ENCODE measurements at regions not wholly inside any gene's neighbourhood (a gene's known extent, or its start where the extent isn't known, plus 50 kb on each side); places are given as distances from the start of the nearest gene placed in this dataset.

DNA sequence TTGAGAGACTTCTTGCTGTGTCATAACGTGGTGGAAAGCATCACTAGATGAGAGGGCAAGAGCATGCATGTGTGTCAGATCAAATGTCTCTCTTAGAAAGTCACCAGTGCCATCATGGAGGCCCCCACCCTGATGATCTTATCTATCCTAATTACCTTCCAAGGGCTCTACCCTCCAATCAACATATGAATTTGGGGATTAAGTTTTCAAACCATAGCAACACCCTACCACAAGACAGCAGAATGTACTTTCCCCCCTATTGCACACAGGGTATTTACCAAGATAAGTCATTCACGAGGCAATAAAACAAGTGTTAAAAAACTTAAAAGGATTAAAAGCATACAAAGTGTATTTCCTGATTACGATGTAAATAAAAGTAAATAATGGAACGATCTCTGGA is 515.6 kb downstream of the LMO4 start:
- no peak for DNase-seq (ENCODE audit: low read depth)
- TF ChIP-seq, protein P1, sequence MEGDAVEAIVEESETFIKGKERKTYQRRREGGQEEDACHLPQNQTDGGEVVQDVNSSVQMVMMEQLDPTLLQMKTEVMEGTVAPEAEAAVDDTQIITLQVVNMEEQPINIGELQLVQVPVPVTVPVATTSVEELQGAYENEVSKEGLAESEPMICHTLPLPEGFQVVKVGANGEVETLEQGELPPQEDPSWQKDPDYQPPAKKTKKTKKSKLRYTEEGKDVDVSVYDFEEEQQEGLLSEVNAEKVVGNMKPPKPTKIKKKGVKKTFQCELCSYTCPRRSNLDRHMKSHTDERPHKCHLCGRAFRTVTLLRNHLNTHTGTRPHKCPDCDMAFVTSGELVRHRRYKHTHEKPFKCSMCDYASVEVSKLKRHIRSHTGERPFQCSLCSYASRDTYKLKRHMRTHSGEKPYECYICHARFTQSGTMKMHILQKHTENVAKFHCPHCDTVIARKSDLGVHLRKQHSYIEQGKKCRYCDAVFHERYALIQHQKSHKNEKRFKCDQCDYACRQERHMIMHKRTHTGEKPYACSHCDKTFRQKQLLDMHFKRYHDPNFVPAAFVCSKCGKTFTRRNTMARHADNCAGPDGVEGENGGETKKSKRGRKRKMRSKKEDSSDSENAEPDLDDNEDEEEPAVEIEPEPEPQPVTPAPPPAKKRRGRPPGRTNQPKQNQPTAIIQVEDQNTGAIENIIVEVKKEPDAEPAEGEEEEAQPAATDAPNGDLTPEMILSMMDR (IDR thresholded peaks at IDR 0.05; ENCODE audit: insufficient read depth, low read length) = no peak
- H3K4me3 ChIP-seq (ENCODE audit: low read depth, low read length) = no peak overlapping the region

DNA sequence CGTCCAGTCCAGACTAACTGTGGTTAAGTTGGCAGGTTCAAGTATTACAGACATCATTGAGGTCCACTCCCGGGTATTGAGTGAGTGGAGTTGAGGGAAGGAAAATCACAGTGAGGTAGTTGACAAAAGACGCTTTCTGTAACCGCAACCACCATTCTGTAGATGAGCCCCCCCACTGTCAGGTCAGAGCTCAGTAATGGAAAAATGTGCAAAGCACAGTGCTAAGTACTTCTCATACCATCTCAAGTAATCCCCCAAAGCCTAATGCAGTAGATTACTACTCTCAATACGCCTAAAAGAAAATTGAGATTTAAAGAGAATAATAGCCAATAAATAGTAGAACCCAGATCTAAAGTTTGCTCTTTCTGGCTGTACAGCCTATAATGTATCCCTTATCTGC is 522.8 kb downstream of the LMO4 start:
- TF ChIP-seq, protein P1 (IDR thresholded peaks at IDR 0.05; ENCODE audit: insufficient read depth, low read length) = no peak
- H3K4me3 ChIP-seq (ENCODE audit: low read depth, low read length) = no peak overlapping the region
- no peak for DNase-seq (ENCODE audit: low read depth)

DNA sequence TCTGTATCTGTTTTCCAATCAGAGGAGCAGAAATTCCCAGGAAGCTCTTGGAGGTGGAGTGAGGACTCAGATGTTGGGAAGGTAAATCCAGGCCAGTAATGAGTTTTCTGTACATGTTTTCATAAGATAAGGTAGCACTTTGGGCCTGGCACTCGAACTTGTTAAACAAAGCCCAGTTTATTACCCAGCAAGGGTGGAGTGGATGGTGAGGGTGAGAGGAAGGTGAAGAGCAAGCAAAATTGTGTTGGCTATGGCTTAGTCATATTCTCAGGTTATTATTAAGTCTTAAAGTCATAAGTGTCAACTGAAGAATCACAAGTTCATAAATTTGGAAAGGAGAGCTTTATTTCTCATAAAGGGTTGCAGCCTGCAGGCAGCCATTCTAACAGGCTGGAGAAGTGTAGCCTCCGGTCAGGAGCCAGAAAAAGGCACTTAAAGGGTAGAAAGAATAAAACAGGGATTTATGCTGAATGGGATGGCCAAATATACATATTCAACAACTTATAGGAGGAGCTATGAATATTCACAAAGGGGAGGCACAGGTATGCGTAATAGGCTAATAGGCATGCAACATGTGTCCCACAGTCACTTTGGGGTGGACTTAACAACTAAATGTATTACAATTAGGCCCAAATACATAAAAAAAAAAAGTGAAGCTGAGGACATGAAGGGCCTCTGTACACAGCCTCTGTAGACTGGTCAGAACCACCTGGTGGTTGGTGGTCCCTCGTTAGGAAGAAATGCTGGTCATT is 523.9 kb downstream of the LMO4 start:
- DNase-seq (ENCODE audit: low read depth) = no peak
- TF ChIP-seq, protein P1 (IDR thresholded peaks at IDR 0.05; ENCODE audit: insufficient read depth, low read length) = no peak
- H3K4me3 ChIP-seq (ENCODE audit: low read depth, low read length) = no peak overlapping the region

DNA sequence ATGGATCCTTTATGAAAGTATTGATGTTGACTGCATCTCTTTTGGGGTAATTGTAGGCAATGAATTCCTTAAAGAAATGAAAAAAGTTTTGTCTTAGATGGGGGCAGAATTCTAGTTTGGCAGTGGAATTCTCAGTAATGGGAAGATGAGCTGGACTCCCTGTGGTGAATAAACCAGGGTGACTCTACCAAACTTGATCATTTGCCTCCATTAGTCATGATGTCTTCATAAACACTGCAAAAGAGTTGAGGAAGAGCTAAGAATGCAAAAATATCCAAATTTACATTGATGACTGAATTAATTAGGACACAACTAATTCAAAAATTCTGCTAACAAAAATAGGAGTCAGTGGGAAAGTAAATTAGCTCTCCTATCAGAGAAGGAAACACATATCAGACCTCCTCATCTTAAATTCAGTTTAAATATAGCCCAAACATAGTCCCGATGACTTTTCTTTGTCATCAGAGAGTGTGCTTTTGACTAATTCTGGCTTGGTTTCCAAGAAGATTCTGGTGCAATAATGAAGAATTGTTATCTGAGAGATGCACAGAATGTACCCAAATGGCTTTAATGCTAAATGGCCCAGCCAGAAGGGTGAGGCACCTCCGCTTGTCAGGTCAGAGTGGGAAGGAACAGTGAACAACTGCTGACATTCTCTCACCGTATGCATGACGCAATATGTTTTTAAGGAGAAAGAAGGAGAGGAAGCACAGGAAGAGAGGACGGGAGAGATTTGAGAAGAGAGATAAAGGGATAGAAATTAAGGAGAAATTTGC is 525.1 kb downstream of the LMO4 start:
- H3K4me3 ChIP-seq (ENCODE audit: low read depth, low read length) = no peak overlapping the region
- DNase-seq (ENCODE audit: low read depth) = peak; percentile 67
- TF ChIP-seq, protein P1 (IDR thresholded peaks at IDR 0.05; ENCODE audit: insufficient read depth, low read length) = no peak

DNA sequence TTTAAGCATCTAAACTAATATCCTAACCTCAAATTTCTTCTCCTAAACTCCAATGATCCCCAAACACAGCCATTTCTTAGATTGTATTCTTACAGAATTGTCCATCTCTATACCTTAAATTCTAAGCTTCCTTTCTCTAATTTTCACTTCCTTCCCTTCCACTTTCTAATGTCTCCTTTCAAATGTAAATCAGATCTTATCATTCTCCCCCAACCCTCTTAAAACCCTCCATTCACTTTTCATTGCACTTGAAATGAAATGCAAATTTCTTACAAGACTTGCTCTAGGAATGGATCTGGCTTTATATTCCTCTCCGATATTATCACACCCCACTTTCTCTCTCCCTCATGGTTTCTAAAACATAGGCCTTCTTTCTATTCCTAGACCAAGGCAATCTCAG is 534.6 kb downstream of the LMO4 start:
- DNase-seq (ENCODE audit: low read depth) = no peak
- H3K4me3 ChIP-seq (ENCODE audit: low read depth, low read length) = no peak overlapping the region
- TF ChIP-seq, protein P1 (IDR thresholded peaks at IDR 0.05; ENCODE audit: insufficient read depth, low read length) = no peak

DNA sequence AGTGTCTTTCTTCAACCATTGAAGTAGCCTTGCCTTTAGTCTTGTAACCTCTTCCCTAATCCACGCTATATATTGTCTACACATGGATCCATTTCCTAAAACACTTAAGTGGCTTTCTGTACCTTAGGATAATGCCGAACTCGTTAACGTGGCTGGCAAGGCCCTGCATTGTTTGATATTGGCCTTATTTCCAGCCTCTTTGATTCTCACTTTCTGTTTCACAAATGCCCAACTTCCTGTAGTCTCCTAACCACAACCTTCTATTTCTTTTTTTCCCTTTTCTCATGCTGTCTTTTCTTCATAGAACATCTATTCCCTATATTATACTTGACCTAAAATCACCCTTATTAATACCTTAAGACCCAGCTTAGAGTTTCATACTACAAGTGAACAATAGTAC is 536.0 kb downstream of the LMO4 start:
- TF ChIP-seq, protein P1 (IDR thresholded peaks at IDR 0.05; ENCODE audit: insufficient read depth, low read length) = no peak
- no peak for DNase-seq (ENCODE audit: low read depth)
- no peak overlapping the region for H3K4me3 ChIP-seq (ENCODE audit: low read depth, low read length)
